KG1 (cell line): ENCODE measurements at regions not wholly inside any gene's neighbourhood (a gene's known extent, or its start where the extent isn't known, plus 50 kb on each side); places are given as distances from the start of the nearest gene placed in this dataset.

Experiments
- DNase-seq: peaks from one replicate; lab custom pipeline; 2025; lab: John Stamatoyannopoulos, UW

- DNase-seq: no peak
Observed at GRCh38 chr1:2934156-2934540, 87.1 kb upstream of the ACTRT2 start.

DNA sequence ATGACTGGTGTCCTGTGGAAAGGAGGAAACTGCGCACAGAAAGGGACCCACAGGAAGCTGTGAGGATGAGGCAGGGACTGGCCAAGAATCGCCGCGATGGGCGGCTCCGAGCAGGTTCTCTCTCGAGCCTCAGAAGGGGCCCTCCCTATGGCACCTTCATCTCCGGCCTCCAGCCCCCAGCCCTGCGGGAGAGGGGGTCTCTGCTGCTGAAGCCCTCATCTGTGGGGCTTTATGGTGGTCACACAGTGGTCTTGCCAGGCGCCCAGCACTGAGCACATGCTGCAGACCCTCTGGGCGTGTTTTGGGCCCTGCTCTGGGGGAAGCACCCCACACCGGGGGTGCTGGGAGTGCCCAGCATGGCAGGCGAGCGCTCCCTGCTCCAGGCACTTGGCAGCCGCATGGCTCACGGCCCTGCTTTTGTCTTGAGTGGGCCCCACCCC lies 86.6 kb upstream of the ACTRT2 start:
- DNase-seq: no peak

DNA sequence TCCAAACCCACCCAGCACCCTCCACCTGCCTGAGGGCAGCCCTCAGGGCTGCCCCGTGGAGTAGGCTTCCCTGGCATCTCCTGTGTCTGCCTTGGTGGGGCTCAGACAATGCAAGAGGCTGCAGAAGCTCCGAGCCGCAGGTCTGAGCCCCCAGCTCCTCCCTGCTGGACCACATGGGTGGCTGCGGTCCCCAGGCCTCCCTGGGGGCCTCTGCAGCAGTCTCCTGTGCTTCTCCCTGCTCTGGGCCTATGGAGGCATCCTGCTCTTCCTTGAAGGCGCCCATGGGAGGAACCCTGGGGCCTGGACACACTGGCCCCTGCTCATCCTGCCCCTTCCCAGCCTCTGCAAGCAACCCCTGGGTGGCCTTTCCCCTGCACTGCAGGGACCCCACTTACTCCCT lies 86.1 kb upstream of the ACTRT2 start:
- DNase-seq: no peak

GRCh38 chr1:2935751-2936390 lies 85.4 kb upstream of the ACTRT2 start:
- DNase-seq: no peak

DNA sequence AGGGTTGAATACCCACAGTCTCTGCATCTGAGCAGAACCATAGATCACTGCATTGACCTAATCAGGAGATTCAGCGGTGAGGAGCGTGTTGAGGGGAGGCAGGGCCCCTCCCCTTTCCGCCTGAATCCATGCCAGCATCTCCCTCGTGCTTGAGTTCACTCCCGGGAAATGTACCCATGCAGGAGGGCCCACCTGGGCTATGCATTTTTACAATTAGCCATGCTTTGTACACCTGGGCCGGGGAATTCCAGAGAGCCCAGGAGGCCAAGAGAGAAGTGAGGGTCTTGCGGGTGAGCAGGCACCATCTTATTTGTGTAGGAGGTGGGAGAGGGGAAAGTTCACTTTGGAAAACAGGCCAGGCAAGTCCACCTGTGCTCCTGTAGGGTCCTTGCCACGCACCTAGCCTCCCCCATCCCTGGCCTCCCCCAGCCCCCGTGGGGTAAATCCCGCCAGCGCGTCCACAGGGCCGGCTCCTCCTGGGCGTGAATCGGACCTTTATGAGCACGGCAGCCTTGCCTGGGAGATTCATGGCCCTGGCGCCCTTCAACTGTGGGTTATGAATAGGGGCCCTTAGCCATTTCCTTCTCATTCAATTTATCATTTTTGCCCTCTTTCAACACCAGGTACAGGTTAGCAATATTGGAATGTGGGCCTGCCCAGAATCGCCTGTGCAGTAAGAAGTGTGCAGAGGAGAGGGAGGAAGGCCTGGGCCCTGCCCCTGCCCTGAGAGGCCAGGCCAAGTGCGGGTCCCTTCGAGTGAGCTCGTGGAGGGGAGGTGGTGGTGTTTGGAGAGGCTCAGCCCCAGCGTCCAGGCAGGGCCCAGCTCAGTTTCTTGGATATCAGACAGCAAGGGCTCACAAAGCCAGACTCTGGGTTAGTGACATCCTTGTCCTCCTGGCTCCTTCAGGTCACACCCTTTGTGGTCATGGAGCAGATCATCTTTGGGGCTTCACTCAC lies 84.4 kb upstream of the ACTRT2 start:
- DNase-seq: no peak

DNA sequence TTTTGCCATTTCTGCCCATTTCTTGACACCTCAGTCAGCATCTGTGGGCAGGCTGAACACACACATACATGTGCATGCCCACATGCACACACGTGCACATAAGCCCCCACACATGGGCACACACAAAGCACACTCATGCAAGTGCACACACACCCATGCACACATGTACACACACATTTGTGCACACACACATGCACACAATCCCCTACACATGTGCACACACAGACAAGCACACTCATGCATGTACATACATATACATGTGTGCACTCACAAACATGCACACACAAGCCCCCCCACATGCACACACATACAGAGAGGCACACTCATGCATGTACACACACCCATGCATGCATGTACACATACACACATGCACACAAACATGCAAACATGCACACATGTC lies 83.5 kb upstream of the ACTRT2 start:
- no peak for DNase-seq

- no peak for DNase-seq
Observed at GRCh38 chr1:2939041-2939552, 82.2 kb upstream of the ACTRT2 start.

DNA sequence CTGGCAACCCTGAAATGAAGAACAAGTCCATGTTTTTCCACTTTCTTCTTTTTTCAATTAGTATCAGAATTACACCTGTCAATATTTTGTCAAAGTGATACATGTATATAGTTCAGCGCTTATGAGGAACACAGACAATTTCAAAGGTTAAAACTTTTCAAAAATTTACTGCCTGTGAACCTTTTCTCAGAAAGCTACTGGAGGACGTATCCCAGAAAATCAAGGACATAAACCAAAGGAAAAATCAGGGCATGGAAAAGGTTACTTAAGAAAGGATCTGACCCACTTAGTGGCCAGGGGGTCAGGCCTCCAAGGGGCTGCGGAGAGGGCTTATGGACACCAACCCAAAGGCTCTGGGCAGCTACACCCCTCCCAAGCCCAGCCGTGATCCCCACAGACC lies 81.1 kb upstream of the ACTRT2 start:
- no peak for DNase-seq

GRCh38 chr1:2941040-2941439 lies 80.2 kb upstream of the ACTRT2 start:
- DNase-seq: no peak

- DNase-seq: no peak
Observed at GRCh38 chr1:2941907-2942306, 79.4 kb upstream of the ACTRT2 start.

- DNase-seq: no peak
Observed at GRCh38 chr1:2942410-2942809, 78.9 kb upstream of the ACTRT2 start.

DNA sequence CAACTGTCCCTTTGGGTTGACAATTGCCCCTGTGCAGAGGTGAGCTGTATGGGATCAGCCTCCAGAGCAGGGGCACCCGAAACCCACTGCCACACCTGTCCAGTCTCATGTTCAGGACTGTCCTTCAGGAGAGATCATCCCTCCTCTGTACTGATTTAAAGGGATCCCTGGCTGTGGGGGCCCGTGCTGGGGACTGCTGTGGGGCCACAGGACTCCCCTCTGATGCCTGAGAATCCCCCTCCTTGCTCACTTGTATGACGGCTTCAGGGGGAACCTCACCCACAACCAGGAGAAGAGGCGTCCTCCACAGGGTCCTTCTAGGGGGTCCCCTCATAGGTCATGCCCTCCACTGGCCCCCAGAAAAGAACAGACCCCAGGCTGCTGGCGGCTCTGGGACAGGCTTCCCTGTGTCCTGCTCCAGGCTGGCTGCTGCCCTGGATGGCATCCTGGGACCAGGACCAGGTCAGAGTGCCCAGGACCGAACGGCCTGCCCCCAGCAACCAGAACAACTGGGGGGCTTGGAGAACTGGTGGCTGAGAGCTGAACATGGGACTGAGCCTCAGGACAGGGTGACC lies 77.5 kb upstream of the ACTRT2 start:
- no peak for DNase-seq

DNA sequence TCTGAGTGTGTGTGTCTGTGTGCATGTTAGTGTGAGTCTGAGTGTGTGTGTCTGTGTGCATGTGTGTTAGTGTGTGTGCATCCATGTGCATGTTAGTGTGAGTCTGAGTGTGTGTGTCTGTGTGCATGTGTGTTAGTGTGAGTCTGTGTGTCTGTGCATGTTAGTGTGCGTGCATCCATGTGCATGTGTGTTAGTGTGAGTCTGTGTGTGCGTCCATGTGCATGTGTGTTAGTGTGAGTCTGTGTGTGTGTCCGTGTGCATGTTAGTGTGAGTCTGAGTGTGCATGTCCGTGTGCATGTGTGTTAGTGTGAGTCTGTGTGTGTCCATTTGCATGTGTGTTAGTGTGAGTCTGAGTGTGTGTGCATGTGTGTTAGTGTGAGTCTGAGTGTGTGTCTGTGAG lies 76.6 kb upstream of the ACTRT2 start:
- DNase-seq: no peak

DNA sequence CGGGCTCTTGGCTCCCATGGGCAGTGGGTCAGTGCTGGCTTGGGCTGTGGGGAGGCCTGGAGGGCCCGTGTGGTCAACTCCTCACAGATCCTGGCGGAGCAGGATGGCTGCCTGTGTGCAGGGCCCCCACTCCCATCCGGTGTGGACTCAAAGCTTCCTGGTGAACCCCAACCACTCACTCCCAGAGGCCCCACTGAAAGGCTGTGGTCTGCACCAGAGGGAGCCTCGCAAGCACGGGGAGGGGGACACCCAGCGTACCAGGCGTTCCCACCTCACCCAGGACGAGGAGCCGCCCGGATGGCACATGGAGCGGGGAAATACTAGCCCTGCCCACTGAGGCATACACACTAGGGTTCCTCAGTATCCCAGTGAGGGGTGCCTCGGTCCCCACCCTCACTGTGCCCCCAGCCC lies 75.4 kb upstream of the ACTRT2 start:
- no peak for DNase-seq

DNA sequence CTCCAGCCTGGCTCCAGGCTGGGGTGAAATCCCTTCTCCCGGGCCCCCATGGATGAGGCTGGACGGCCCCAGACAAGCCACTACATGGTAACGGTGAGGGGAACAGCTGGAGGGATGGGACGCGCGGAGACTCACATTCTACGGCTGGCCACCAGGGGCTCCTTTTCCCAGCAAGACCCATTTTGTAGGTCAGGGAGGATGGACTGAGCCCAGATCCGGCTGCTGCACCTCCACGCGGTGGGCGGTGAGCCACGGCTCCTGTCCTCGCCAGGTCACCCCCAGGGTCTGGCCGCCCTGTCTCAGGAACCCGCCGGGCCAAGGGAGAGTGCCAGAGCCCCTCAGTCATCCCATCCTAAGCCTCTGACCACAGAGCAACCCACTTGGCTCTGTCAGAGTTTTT lies 75.0 kb upstream of the ACTRT2 start:
- no peak for DNase-seq

DNA sequence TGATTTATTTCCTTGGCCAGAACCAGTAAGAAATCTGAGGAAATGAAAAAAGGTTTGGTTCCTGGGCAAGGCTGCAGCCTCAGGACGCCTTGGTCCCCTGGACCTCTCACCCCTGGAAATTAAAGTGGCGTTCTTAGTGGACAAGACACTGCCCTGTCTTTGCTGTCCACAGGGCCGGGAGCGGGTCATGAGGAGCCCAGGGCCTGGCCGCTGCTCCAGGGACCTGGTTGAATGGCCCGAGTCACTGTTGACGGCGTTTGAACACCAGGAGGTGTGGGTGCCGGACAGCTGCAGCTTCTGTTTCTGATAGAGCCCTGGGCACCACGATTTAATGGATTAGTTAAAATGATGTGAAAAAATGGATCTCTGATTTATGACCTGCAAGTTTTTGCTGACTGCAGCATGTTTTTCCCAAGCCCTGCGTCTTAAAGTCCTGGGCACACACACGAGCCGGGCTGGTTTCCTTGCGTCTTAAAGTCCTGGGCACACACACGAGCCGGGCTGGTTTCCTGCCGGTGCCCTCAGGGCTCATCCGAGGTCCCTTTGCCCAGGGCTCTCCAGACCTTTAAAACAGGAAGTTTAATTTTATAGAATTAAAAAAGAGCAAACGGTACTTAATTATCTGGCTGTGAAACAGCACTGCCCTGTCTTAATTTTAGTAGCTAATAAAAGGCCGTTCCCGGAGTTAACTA lies 74.1 kb upstream of the ACTRT2 start:
- no peak for DNase-seq

DNA sequence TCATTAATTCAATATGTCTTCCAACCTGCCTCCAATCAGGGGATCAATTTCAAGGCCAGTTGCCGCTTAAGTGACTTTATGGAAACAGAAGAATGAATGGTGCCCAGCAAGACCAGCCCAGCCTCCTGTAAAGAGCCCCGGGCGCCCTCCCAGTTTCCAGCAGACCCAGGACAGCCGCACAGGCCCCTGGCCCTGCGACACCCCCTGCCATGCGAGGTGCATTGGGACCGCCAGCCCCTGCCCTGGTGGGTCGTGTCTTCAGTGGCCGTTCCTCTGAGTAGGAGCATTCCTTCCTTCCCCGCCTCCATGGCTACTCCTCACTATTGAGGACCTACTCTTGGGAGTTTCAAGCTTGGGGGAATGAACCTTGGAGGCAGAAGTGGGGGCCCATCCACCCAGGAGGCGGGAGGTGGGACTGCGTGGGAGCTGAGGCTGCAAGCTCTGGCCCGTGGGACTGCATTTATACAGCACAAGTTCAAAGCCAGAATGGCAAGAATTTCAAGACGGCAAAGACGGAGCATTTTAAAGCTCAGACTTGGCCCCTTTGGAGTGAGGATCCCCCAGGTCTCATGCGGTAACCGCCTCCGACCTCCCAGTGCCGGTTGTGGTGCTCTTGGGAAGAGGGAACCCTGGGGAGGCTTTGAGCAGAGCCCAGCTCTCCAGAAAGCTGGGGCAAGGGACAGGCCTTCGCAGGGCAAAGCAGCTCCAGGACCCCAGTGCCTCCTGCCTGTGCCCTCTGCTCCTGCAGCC lies 73.1 kb upstream of the ACTRT2 start:
- no peak for DNase-seq

- DNase-seq: no peak
Observed at GRCh38 chr1:2948751-2949680, 72.3 kb upstream of the ACTRT2 start.

DNA sequence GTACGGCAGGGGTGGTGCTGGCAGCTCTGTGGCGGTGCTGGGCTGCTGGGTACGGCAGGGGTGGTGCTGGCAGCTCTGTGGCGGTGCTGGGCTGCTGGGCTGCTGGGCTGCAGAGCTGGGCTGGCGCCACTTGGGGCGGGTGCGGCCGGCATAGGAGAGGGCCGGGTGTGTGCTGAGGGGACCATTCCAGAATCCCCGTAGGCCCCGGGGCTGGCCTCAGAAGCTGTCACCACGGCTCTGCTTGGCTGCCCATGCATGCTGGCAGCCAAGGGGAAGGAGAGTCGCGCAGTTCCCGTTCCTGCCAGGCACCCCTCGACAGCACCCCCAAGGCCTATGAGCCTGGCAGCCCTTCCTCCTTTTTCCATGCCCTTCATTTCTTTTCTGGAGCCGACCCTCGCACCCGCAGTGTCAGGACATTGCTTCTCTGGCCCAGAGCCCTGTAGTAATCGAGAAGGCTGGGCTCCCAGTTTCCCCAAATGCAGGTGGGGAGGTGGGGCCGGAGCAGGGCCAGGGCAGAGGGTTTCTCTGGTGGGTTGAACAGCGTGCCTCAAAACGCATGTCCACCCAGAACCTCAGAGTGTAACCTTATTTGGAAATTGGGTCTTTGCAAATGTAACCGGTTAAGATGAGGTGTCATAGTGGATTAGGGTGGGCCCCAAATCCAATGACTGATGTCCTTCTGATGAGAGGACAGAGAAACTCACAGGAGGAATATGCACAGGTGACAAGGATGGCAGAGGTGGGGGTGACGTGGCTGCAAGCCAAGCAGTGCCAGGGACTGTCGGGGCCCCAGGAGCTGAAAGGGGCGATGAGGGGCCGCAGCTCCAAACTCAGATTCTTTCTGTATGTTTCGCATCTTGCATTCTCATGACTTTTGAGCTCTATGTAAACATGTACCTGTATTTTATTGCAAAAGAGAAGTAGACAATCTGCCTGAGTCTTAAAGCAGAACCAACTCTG lies 71.0 kb upstream of the ACTRT2 start:
- DNase-seq: no peak
